Sigmoid colon (tissue), 6 donors: ENCODE measurements at regions not wholly inside any gene's neighbourhood (a gene's known extent, or its start where the extent isn't known, plus 50 kb on each side); places are given as distances from the start of the nearest gene placed in this dataset.

Source experiments
- DNase-seq: peaks from one replicate; pipeline ENCODE4 v3.0.0-alpha.2; 2019
- H3K27ac ChIP-seq, 4 donors: fragments of 200-600 bp; sonication (generic); one replicate each; pipeline ENCODE4 v1.5.1; 2016 to 2019; ENCODE audit warnings: mild to moderate bottlenecking in 1 of 4
- H3K27me3 ChIP-seq, 3 donors: fragments of 200-600 bp; sonication (generic); one replicate each; pipeline ENCODE4 v1.5.1; 2019; ENCODE audit warnings: mild to moderate bottlenecking in 1 of 3
- H3K36me3 ChIP-seq, 4 donors: fragments of 200-600 bp; sonication (generic); one replicate each; pipeline ENCODE4 v1.5.1; 2016 to 2019
- H3K4me1 ChIP-seq, 4 donors: fragments of 200-600 bp; sonication (generic); one replicate each; pipeline ENCODE4 v1.5.1; 2017 to 2019
- H3K4me3 ChIP-seq, 4 donors: fragments of 200-600 bp; sonication (generic); one replicate each; pipeline ENCODE4 v1.5.1; 2017 to 2019; ENCODE audit warnings: mild to moderate bottlenecking in 2 of 4, moderate library complexity in 1 of 4
- H3K9me3 ChIP-seq, 4 donors: fragments of 200-600 bp in 3 of 4; sonication (generic) in 3 of 4; one replicate each; pipeline versions ENCODE4 v1.5.1 to v1.6.1; 2013 to 2019
- CTCF ChIP-seq, 4 experiments: fragments of 450-650 bp in 3 of 4; fragments of 200-600 bp in 1 of 4; IDR thresholded peaks; one replicate each; pipeline ENCODE4 v1.5.1; 2016 to 2019; ENCODE audit warnings: antibody characterized with exemption in 4 of 4, mild to moderate bottlenecking in 3 of 4, moderate library complexity in 2 of 4
- EP300 ChIP-seq, 4 donors: sonication (generic); formaldehyde crosslinking; IDR thresholded peaks; one replicate each; pipeline ENCODE4 v1.6.1; 2017; ENCODE audit warnings: antibody characterized with exemption in 4 of 4
- POLR2A ChIP-seq, 2 donors: fragments of 450-650 bp; IDR thresholded peaks; one replicate each; pipeline ENCODE4 v1.6.1; 2016; ENCODE audit warnings: antibody characterized with exemption in 2 of 2, mild to moderate bottlenecking in 2 of 2, moderate library complexity in 2 of 2
- POLR2AphosphoS5 ChIP-seq, 4 donors: sonication (generic); formaldehyde crosslinking; IDR thresholded peaks; one replicate each; pipeline ENCODE4 v1.6.1; 2017; ENCODE audit warnings: antibody characterized with exemption in 4 of 4
- whole genome bisulfite sequencing, 2 donors: extraction: QIAGEN DNeasy Blood & Tissue Kit; methylation state at CpG; one replicate each; pipeline ENCODE4 v1.1.7; 2013; 5-methylcytosine and 5-hydroxymethylcytosine counted together
- intact Hi-C: fragments of 100-400 bp; cut with DNase I; formaldehyde crosslinking; loops from one replicate; pipeline ENCODE4 v1.15.1; 2023
- donor health status: healthy with polysubstance abuse.
- donor health status: healthy.

DNA sequence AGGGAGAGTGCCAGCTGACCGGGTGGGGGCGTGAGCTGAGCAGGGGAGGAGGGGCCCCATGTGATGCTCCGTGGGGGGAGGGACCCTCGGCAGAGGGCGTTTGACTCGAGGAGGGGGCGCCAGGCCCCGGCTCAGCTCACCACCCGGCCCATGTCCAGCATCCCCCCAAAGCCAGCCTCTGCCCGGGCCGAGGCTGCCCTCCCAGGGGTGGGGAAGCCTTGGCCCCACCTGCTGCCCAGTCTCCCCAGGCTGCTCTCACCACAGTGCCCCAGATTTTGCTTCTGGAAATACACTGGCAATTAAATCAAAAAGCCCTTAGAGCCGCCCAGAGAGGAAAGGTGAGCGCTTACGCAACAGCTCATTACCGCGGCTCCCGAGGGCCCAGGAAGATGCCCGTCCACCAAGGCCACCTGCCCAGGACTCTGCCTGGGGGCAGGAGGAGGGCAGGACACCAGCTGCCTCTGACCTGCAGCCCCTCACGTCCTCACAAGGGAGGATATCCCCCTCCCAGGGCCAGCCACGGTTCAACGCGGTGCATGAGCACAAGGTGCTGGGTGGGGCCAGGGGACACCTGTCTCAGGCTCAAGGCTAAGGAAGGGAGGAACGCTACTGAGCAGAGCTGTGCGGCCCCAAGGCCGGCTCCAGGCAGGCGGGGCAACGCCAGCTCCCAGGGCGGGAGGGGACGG lies 70.0 kb upstream of the INPP5A start:
- Histone ChIP-seq H3K36me3 (no peaks in the 10 kb centered on the region), H3K27me3 (no peaks in the 10 kb centered on the region), H3K4me3 (peak overlapping the region in 1 of 4 donors; percentile 13), H3K4me1 (peaks cover 0 to 69% (median 67%) of the 10 kb centered on the region in 4 donors), H3K27ac (peak overlapping the region; percentile 91 to 99 (median 95)), H3K9me3 (no peaks in the 10 kb centered on the region)
- no peak for TF ChIP-seq POLR2AphosphoS5 (IDR thresholded peaks at IDR 0.05)
- TF ChIP-seq EP300 (IDR thresholded peaks at IDR 0.05), result no peak
- TF ChIP-seq POLR2A (IDR thresholded peaks at IDR 0.05), result no peak
- no peak for TF ChIP-seq CTCF (IDR thresholded peaks at IDR 0.05)
- DNase-seq, result no peak
- intact Hi-C loops, result loop anchor here (5.0 kb wide), 1 partner anchor 50 kb away; no protein-coding TSS in a partner anchor
- WGBS, 2 donors, result 20 to 55% methylated on average over 29 of the region's 29 CpGs

- DNase-seq, result no peak
- intact Hi-C loops, result loop anchor here (5.0 kb wide), 1 partner anchor 49 kb away; no protein-coding TSS in a partner anchor
- 19 to 51% methylated on average over 5 of the region's 5 CpGs for WGBS, 2 donors
- Histone ChIP-seq H3K27ac (peak overlapping the region; percentile 91 to 99 (median 95)), H3K27me3 (no peaks in the 10 kb centered on the region), H3K36me3 (no peaks in the 10 kb centered on the region), H3K9me3 (no peaks in the 10 kb centered on the region), H3K4me1 (peaks cover 0 to 67% (median 62%) of the 10 kb centered on the region in 4 donors), H3K4me3 (peak overlapping the region in 1 of 4 donors; percentile 13)
- TF ChIP-seq POLR2A (IDR thresholded peaks at IDR 0.05) (no peak), POLR2AphosphoS5 (IDR thresholded peaks at IDR 0.05) (no peak), CTCF (IDR thresholded peaks at IDR 0.05) (no peak), EP300 (IDR thresholded peaks at IDR 0.05) (no peak)
These were observed 69.4 kb upstream of the INPP5A start for GRCh38 chr10:132468216-132468615.

DNA sequence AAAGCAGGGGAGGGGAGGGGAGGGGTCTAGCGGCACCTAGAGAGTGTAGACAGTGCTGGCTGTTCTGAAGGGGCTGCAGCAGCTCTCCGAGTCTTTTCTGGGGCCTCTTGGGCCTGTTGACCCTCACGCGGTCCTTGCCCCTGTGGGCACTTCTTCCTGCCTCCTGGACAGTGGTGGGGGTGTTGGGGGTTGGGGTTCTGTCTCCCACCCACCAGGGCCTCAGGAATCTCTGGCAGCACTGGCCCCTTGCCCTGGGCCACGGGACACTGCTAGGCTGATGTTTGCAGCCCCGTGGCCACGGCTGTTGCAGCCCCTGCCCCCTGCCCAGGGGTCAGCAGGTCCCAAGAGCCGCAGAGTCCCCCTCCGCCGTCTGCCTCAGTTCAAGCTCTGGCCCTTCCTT lies 68.9 kb upstream of the INPP5A start:
- Histone ChIP-seq H3K9me3 (no peaks in the 10 kb centered on the region), H3K27ac (peak overlapping the region; percentile 66 to 97 (median 89)), H3K36me3 (no peaks in the 10 kb centered on the region), H3K4me3 (no peak overlapping the region), H3K27me3 (no peaks in the 10 kb centered on the region), H3K4me1 (peaks cover 0 to 62% (median 58%) of the 10 kb centered on the region in 4 donors)
- DNase-seq, result no peak
- 86 to 88% methylated on average over 10 of the region's 10 CpGs for WGBS, 2 donors
- TF ChIP-seq POLR2A (IDR thresholded peaks at IDR 0.05) (no peak), CTCF (IDR thresholded peaks at IDR 0.05) (no peak), EP300 (IDR thresholded peaks at IDR 0.05) (no peak), POLR2AphosphoS5 (IDR thresholded peaks at IDR 0.05) (no peak)
- intact Hi-C loops, result loop anchor here (5.0 kb wide), 1 partner anchor 49 kb away; no protein-coding TSS in a partner anchor

- Histone ChIP-seq H3K27ac (peak overlapping the region; percentile 66 to 97 (median 89)), H3K27me3 (no peaks in the 10 kb centered on the region), H3K36me3 (no peaks in the 10 kb centered on the region), H3K9me3 (no peaks in the 10 kb centered on the region), H3K4me1 (peaks cover 0 to 55% (median 51%) of the 10 kb centered on the region in 4 donors), H3K4me3 (no peak overlapping the region)
- peak in 2 of 4 donors; percentile 22 to 34 for TF ChIP-seq POLR2AphosphoS5 (IDR thresholded peaks at IDR 0.05)
- TF ChIP-seq POLR2A (IDR thresholded peaks at IDR 0.05), result no peak
- peak in 1 of 4 donors; percentile 11 for TF ChIP-seq EP300 (IDR thresholded peaks at IDR 0.05)
- no peak for TF ChIP-seq CTCF (IDR thresholded peaks at IDR 0.05)
- WGBS, 2 donors, result 65% methylated on average over 21 of the region's 21 CpGs
- no peak for DNase-seq
- intact Hi-C loops, result loop anchor here (5.0 kb wide), 1 partner anchor 48 kb away; no protein-coding TSS in a partner anchor
These were observed 68.2 kb upstream of the INPP5A start for GRCh38 chr10:132469197-132469884.
